HG03159 (cell line): ENCODE measurements at regions not wholly inside any gene's neighbourhood (a gene's known extent, or its start where the extent isn't known, plus 50 kb on each side); places are given as distances from the start of the nearest gene placed in this dataset.
"Not testable (repeated sequence)": the region's sequence is repeated elsewhere in the genome, so short reads cannot be mapped to it uniquely, and the experiment has no call there.

Source experiments
- ATAC-seq: cut with Tn5 transposase; IDR thresholded peaks from one replicate; pipeline ENCODE4 v1.9.1; 2021; ENCODE audit warnings: mild to moderate bottlenecking, moderate library complexity; ENCODE audit not compliant: unreplicated experiment

GRCh38 chr3:76310089-76310488 lies 524.7 kb upstream of the ZNF717 start:
- no peak for ATAC-seq

GRCh38 chr3:76310667-76311066 lies 525.3 kb upstream of the ZNF717 start:
- ATAC-seq = no peak

- no peak for ATAC-seq
These were observed 526.6 kb upstream of the ZNF717 start for GRCh38 chr3:76311941-76312340.

GRCh38 chr3:76315906-76316305 lies 530.6 kb upstream of the ZNF717 start:
- not testable (repeated sequence) for ATAC-seq

- ATAC-seq = no peak
These were observed 536.3 kb upstream of the ZNF717 start for GRCh38 chr3:76321614-76322013.

GRCh38 chr3:76324101-76324500 lies 538.8 kb upstream of the ZNF717 start:
- no peak for ATAC-seq

GRCh38 chr3:76345878-76346277 lies 560.5 kb upstream of the ZNF717 start:
- ATAC-seq = no peak

- no peak for ATAC-seq
These were observed 561.3 kb upstream of the ZNF717 start for GRCh38 chr3:76346690-76347089.

GRCh38 chr3:76349715-76350480 lies 564.5 kb upstream of the ZNF717 start:
- ATAC-seq = no peak

GRCh38 chr3:76352051-76352450 lies 566.7 kb upstream of the ZNF717 start:
- ATAC-seq = no peak

- ATAC-seq = no peak
These were observed 567.3 kb upstream of the ZNF717 start for GRCh38 chr3:76352511-76353284.

GRCh38 chr3:76353683-76354082 lies 568.3 kb upstream of the ZNF717 start:
- no peak for ATAC-seq

GRCh38 chr3:76361010-76361409 lies 575.7 kb upstream of the ZNF717 start:
- ATAC-seq = no peak

GRCh38 chr3:76362643-76363042 lies 577.3 kb upstream of the ZNF717 start:
- no peak for ATAC-seq

GRCh38 chr3:76365275-76365674 lies 579.9 kb upstream of the ZNF717 start:
- no peak for ATAC-seq

GRCh38 chr3:76367281-76367680 lies 581.9 kb upstream of the ZNF717 start:
- no peak for ATAC-seq

- ATAC-seq = no peak
These were observed 583.8 kb upstream of the ZNF717 start for GRCh38 chr3:76369170-76369569.

GRCh38 chr3:76370749-76371520 lies 585.6 kb upstream of the ZNF717 start:
- ATAC-seq = no peak

- no peak for ATAC-seq
These were observed 587.1 kb upstream of the ZNF717 start for GRCh38 chr3:76372497-76372896.

GRCh38 chr3:76377074-76377473 lies 591.7 kb upstream of the ZNF717 start:
- no peak for ATAC-seq

- no peak for ATAC-seq
These were observed 593.4 kb upstream of the ZNF717 start for GRCh38 chr3:76378789-76379188.

- ATAC-seq = no peak
These were observed 598.4 kb upstream of the ZNF717 start for GRCh38 chr3:76383781-76384180.
